Activated CD4-positive, alpha-beta T cell treated with anti-CD3 and anti-CD28 coated beads, Interleukin-2, amount 50 U/mL, for 24 hours (primary cell): ENCODE measurements at regions not wholly inside any gene's neighbourhood (a gene's known extent, or its start where the extent isn't known, plus 50 kb on each side); places are given as distances from the start of the nearest gene placed in this dataset.
"Not testable (repeated sequence)": the region's sequence is repeated elsewhere in the genome, so short reads cannot be mapped to it uniquely, and the experiment has no call there.

Experiments
- DNase-seq, 2 donors: peaks; one replicate each; pipeline ENCODE4 v3.0.0-alpha.2; 2020; ENCODE audit warnings: low read depth in 1 of 2, low spot score in 1 of 2

GRCh38 chr12:46493834-46494181 lies 121.2 kb upstream of the SLC38A2 start:
- no peak for DNase-seq

- no peak for DNase-seq
Observed at GRCh38 chr12:46493150-46493833, 120.7 kb upstream of the SLC38A2 start.

- no peak for DNase-seq
Observed at GRCh38 chr12:46492471-46493085, 120.0 kb upstream of the SLC38A2 start.

GRCh38 chr12:46491548-46491947 lies 119.0 kb upstream of the SLC38A2 start:
- no peak for DNase-seq

- DNase-seq: no peak
Observed at GRCh38 chr12:46490635-46491034, 118.1 kb upstream of the SLC38A2 start.

GRCh38 chr12:46489951-46490388 lies 117.4 kb upstream of the SLC38A2 start:
- DNase-seq: no peak

- DNase-seq: no peak
Observed at GRCh38 chr12:46487567-46488131, 115.1 kb upstream of the SLC38A2 start.

- DNase-seq: no peak
Observed at GRCh38 chr12:46486588-46486987, 114.0 kb upstream of the SLC38A2 start.

GRCh38 chr12:46485853-46486252 lies 113.3 kb upstream of the SLC38A2 start:
- DNase-seq: no peak

- DNase-seq: no peak
Observed at GRCh38 chr12:46484396-46485061, 112.0 kb upstream of the SLC38A2 start.

GRCh38 chr12:46483572-46484395 lies 111.2 kb upstream of the SLC38A2 start:
- no peak for DNase-seq

- no peak for DNase-seq
Observed at GRCh38 chr12:46480724-46481123, 108.2 kb upstream of the SLC38A2 start.

GRCh38 chr12:46480316-46480715 lies 107.7 kb upstream of the SLC38A2 start:
- DNase-seq: no peak

GRCh38 chr12:46478123-46478522 lies 105.5 kb upstream of the SLC38A2 start:
- no peak for DNase-seq

- DNase-seq: no peak
Observed at GRCh38 chr12:46477541-46477940, 105.0 kb upstream of the SLC38A2 start.

GRCh38 chr12:46475972-46476645 lies 103.5 kb upstream of the SLC38A2 start:
- no peak for DNase-seq

GRCh38 chr12:46474385-46474784 lies 101.8 kb upstream of the SLC38A2 start:
- not testable (repeated sequence) for DNase-seq

GRCh38 chr12:46473634-46474329 lies 101.2 kb upstream of the SLC38A2 start:
- no peak for DNase-seq

GRCh38 chr12:46472893-46473633 lies 100.5 kb upstream of the SLC38A2 start:
- no peak for DNase-seq
